Right lobe of liver (tissue), 6 donors: ENCODE measurements at regions not wholly inside any gene's neighbourhood (a gene's known extent, or its start where the extent isn't known, plus 50 kb on each side); places are given as distances from the start of the nearest gene placed in this dataset.

Experiments used
- ATAC-seq, 4 donors: fragments of 200-7000 bp; cut with Tn5 transposase; one replicate each; pipeline ENCODE4 v1.9.1; 2020; ENCODE audit warnings: mild to moderate bottlenecking in 4 of 4, moderate library complexity in 4 of 4
- DNase-seq, 3 donors: peaks; one replicate each; pipeline ENCODE4 v3.0.0-alpha.2; 2020
- H3K27ac ChIP-seq, 3 donors: fragments of 200-600 bp; one replicate each; pipeline ENCODE4 v1.8.0; 2022
- H3K27me3 ChIP-seq, 2 donors: fragments of 200-600 bp; one replicate each; pipeline ENCODE4 v1.8.0; 2022
- H3K36me3 ChIP-seq, 4 donors: fragments of 200-600 bp; sonication (generic) in 1 of 4; one replicate each; pipeline versions ENCODE4 v1.5.1 to v1.8.0; 2017 to 2022; ENCODE audit warnings: control low read depth in 1 of 4
- H3K4me1 ChIP-seq, 4 donors: fragments of 200-600 bp; sonication (generic) in 1 of 4; one replicate each; pipeline versions ENCODE4 v1.5.1 to v1.8.0; 2017 to 2022; ENCODE audit warnings: control low read depth in 1 of 4
- H3K4me3 ChIP-seq, 3 donors: fragments of 200-600 bp; one replicate each; pipeline ENCODE4 v1.8.0; 2022
- H3K9me3 ChIP-seq, 4 donors: fragments of 200-600 bp; sonication (generic) in 1 of 4; one replicate each; pipeline versions ENCODE4 v1.5.1 to v1.8.0; 2017 to 2022; ENCODE audit warnings: control low read depth in 1 of 4
- CTCF ChIP-seq, 4 donors: fragments of 200-600 bp in 3 of 4; fragments of 450-650 bp in 1 of 4; IDR thresholded peaks; one replicate each; pipeline versions ENCODE4 v1.5.1 to v1.8.0; 2016 to 2022; ENCODE audit warnings: antibody characterized with exemption in 4 of 4, mild to moderate bottlenecking in 2 of 4
- POLR2A ChIP-seq: fragments of 450-650 bp; IDR thresholded peaks from one replicate; pipeline ENCODE4 v1.6.1; 2017; ENCODE audit warnings: antibody characterized with exemption, mild to moderate bottlenecking
- WGBS: methylation state at CpG from one replicate; pipeline ENCODE4 v1.1.6; 2018; ENCODE audit warnings: low coverage, low lambda C conversion rate; ENCODE audit not compliant: insufficient coverage; ENCODE audit errors: missing lambda C conversion rate; 5-methylcytosine and 5-hydroxymethylcytosine counted together
- intact Hi-C, 2 donors: fragments of 100-400 bp; cut with DNase I; formaldehyde crosslinking; loops; one replicate each; pipeline versions ENCODE4 v1.11.2 to v1.14.1; 2022
- donor health status: DM: no; HTN: yes; CAD: no.
- donor health status: DM: no; HTN: no; CAD: no.
- donor health status: DM: no; HTN: no; CAD: no.
- donor health status: DM: no; HTN: yes; CAD: no.
- donor health status: DM: no; HTN: yes; CAD: no.

GRCh38 chr10:10849306-10849705 lies 168.4 kb upstream of the CELF2 start:
- Histone ChIP-seq H3K36me3 (no peaks in the 10 kb centered on the region), H3K27me3 (no peaks in the 10 kb centered on the region), H3K4me3 (no peak overlapping the region), H3K9me3 (no peaks in the 10 kb centered on the region), H3K27ac (no peak overlapping the region), H3K4me1 (no peaks in the 10 kb centered on the region)
- WGBS, result 25% methylated on average over 4 of the region's 4 CpGs
- intact Hi-C loops, result no loop called here
- TF ChIP-seq POLR2A (no peak), CTCF (IDR thresholded peaks at IDR 0.05) (no peak)
- DNase-seq (no peak), ATAC-seq (no peak)

- Histone ChIP-seq H3K9me3 (no peaks in the 10 kb centered on the region), H3K36me3 (no peaks in the 10 kb centered on the region), H3K27ac (no peak overlapping the region), H3K4me3 (no peak overlapping the region), H3K27me3 (no peaks in the 10 kb centered on the region), H3K4me1 (no peaks in the 10 kb centered on the region)
- ATAC-seq (no peak), DNase-seq (no peak)
- 42% methylated on average over 3 of the region's 3 CpGs for WGBS
- no peak for TF ChIP-seq POLR2A
- TF ChIP-seq CTCF (IDR thresholded peaks at IDR 0.05), result no peak
- intact Hi-C loops, result no loop called here
Observed at GRCh38 chr10:10850214-10850613, 167.5 kb upstream of the CELF2 start.

- ATAC-seq (no peak), DNase-seq (no peak)
- Histone ChIP-seq H3K4me1 (no peaks in the 10 kb centered on the region), H3K27ac (no peak overlapping the region), H3K4me3 (no peak overlapping the region), H3K27me3 (no peaks in the 10 kb centered on the region), H3K9me3 (no peaks in the 10 kb centered on the region), H3K36me3 (no peaks in the 10 kb centered on the region)
- TF ChIP-seq CTCF (IDR thresholded peaks at IDR 0.05) (no peak), POLR2A (no peak)
- intact Hi-C loops, result no loop called here
- 41% methylated on average over 4 of the region's 4 CpGs for WGBS
Observed at GRCh38 chr10:10852464-10852863, 165.2 kb upstream of the CELF2 start.

GRCh38 chr10:10853954-10854353 lies 163.7 kb upstream of the CELF2 start:
- H3K9me3 ChIP-seq, result no peaks in the 10 kb centered on the region
- TF ChIP-seq CTCF (IDR thresholded peaks at IDR 0.05) (no peak), POLR2A (no peak)
- DNase-seq, result no peak
- ATAC-seq, result no peak
- intact Hi-C loops, result no loop called here
- WGBS, result 79% methylated on average over 3 of the region's 3 CpGs
- H3K27ac ChIP-seq, result no peak overlapping the region
- no peaks in the 10 kb centered on the region for H3K36me3 ChIP-seq
- no peaks in the 10 kb centered on the region for H3K27me3 ChIP-seq
- no peak overlapping the region for H3K4me3 ChIP-seq
- H3K4me1 ChIP-seq, result no peaks in the 10 kb centered on the region

GRCh38 chr10:10854725-10855124 lies 162.9 kb upstream of the CELF2 start:
- no peaks in the 10 kb centered on the region for H3K36me3 ChIP-seq
- no peaks in the 10 kb centered on the region for H3K9me3 ChIP-seq
- intact Hi-C loops, result no loop called here
- no peak for ATAC-seq
- H3K27me3 ChIP-seq, result no peaks in the 10 kb centered on the region
- no peak for TF ChIP-seq POLR2A
- no peak for TF ChIP-seq CTCF (IDR thresholded peaks at IDR 0.05)
- 46% methylated on average over 2 of the region's 4 CpGs for WGBS
- no peak overlapping the region for H3K27ac ChIP-seq
- no peaks in the 10 kb centered on the region for H3K4me1 ChIP-seq
- no peak overlapping the region for H3K4me3 ChIP-seq
- no peak for DNase-seq
